SK-N-SH treated with all-trans-retinoic acid at 6 μM for 48 hours (cell line): ENCODE measurements at regions not wholly inside any gene's neighbourhood (a gene's known extent, or its start where the extent isn't known, plus 50 kb on each side); places are given as distances from the start of the nearest gene placed in this dataset.

Source experiments
- ARNTL ChIP-seq: fragments of 450-650 bp; formaldehyde crosslinking; IDR thresholded peaks from 2 replicates; pipeline ENCODE4 v1.5.0; 2020; ENCODE audit warnings: low read depth, mild to moderate bottlenecking, moderate library complexity, borderline replicate concordance
- GLIS3 ChIP-seq: fragments of 250-450 bp; sonication (Bioruptor Pico); IDR thresholded peaks from 2 replicates; pipeline ENCODE4 v1.5.0; 2020; ENCODE audit warnings: mild to moderate bottlenecking, moderate library complexity
- OSR1 ChIP-seq: fragments of 250-450 bp; sonication (Bioruptor Pico); IDR thresholded peaks from 2 replicates; pipeline ENCODE4 v1.8.0; 2022; ENCODE audit warnings: moderate library complexity, mild to moderate bottlenecking, inconsistent platforms
- ZNF565 ChIP-seq: fragments of 450-650 bp; formaldehyde crosslinking; conservative IDR thresholded peaks from 2 replicates; pipeline ENCODE4 v1.5.0; 2020; ENCODE audit warnings: low read depth, mild to moderate bottlenecking, moderate library complexity
- ZNF8 ChIP-seq: fragments of 450-650 bp; formaldehyde crosslinking; IDR thresholded peaks from 2 replicates; pipeline ENCODE4 v1.5.0; 2020; ENCODE audit warnings: mild to moderate bottlenecking, moderate library complexity
- TF ChIP-seq, protein P1 (sequence below): fragments of 250-450 bp; sonication (Bioruptor Pico); IDR thresholded peaks from 2 replicates; pipeline ENCODE4 v1.8.0; 2020; ENCODE audit warnings: mild to moderate bottlenecking, moderate library complexity, borderline replicate concordance
- TF ChIP-seq, protein P2 (sequence below): fragments of 250-450 bp; sonication (Bioruptor Pico); IDR thresholded peaks from 2 replicates; pipeline ENCODE4 v1.5.1; 2020; ENCODE audit warnings: low read depth, mild to moderate bottlenecking, moderate library complexity
- TF ChIP-seq, protein P3 (sequence below): fragments of 250-450 bp; sonication (Bioruptor Pico); IDR thresholded peaks from 2 replicates; pipeline ENCODE4 v1.5.1; 2021; ENCODE audit warnings: mild to moderate bottlenecking, moderate library complexity

DNA sequence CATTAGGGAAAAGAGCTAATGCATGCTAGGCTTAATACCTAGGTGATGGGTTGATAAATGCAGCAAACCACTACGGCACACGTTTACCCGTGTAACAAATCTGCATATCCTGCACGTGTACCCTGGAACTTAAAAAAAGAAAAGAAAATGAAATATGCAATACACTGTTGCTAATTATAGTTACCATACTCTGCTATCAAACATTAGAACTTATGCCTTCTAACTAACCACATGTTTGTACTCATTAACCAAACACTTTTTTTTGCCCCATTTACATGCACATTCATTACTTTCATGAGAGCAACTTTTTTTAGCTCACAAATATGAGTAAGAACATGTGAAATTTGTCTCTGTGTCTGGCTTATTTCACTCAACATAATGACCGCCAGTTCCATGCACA, 253.1 kb downstream of the CGGBP1 start:
- TF ChIP-seq, protein P1, sequence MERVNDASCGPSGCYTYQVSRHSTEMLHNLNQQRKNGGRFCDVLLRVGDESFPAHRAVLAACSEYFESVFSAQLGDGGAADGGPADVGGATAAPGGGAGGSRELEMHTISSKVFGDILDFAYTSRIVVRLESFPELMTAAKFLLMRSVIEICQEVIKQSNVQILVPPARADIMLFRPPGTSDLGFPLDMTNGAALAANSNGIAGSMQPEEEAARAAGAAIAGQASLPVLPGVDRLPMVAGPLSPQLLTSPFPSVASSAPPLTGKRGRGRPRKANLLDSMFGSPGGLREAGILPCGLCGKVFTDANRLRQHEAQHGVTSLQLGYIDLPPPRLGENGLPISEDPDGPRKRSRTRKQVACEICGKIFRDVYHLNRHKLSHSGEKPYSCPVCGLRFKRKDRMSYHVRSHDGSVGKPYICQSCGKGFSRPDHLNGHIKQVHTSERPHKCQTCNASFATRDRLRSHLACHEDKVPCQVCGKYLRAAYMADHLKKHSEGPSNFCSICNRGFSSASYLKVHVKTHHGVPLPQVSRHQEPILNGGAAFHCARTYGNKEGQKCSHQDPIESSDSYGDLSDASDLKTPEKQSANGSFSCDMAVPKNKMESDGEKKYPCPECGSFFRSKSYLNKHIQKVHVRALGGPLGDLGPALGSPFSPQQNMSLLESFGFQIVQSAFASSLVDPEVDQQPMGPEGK (CRISPR knock-in tag) = no peak
- TF ChIP-seq, protein P2, sequence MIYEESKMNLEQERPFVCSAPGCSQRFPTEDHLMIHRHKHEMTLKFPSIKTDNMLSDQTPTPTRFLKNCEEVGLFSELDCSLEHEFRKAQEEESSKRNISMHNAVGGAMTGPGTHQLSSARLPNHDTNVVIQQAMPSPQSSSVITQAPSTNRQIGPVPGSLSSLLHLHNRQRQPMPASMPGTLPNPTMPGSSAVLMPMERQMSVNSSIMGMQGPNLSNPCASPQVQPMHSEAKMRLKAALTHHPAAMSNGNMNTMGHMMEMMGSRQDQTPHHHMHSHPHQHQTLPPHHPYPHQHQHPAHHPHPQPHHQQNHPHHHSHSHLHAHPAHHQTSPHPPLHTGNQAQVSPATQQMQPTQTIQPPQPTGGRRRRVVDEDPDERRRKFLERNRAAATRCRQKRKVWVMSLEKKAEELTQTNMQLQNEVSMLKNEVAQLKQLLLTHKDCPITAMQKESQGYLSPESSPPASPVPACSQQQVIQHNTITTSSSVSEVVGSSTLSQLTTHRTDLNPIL (CRISPR knock-in tag) = no peak
- TF ChIP-seq OSR1 (CRISPR knock-in tag) (no peak), ZNF565 (CRISPR knock-in tag) (no peak), GLIS3 (CRISPR knock-in tag) (no peak), ARNTL (CRISPR knock-in tag) (no peak), ZNF8 (CRISPR knock-in tag) (no peak)
- TF ChIP-seq, protein P3, sequence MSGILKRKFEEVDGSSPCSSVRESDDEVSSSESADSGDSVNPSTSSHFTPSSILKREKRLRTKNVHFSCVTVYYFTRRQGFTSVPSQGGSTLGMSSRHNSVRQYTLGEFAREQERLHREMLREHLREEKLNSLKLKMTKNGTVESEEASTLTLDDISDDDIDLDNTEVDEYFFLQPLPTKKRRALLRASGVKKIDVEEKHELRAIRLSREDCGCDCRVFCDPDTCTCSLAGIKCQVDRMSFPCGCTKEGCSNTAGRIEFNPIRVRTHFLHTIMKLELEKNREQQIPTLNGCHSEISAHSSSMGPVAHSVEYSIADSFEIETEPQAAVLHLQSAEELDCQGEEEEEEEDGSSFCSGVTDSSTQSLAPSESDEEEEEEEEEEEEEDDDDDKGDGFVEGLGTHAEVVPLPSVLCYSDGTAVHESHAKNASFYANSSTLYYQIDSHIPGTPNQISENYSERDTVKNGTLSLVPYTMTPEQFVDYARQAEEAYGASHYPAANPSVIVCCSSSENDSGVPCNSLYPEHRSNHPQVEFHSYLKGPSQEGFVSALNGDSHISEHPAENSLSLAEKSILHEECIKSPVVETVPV (CRISPR knock-in tag) = no peak
